ENCODE measurements at regions not wholly inside any gene's neighbourhood (a gene's known extent, or its start where the extent isn't known, plus 50 kb on each side); places are given as distances from the start of the nearest gene placed in this dataset.

GRCh38 chr9:12538842-12539579 is 154.2 kb upstream of the TYRP1 start:
- H3K27ac ChIP-seq = no peak overlapping the region
- no peak overlapping the region for H3K4me3 ChIP-seq
- H3K9me3 ChIP-seq (ENCODE audit: low read depth) = no peaks in the 10 kb centered on the region
- DNase-seq (ENCODE audit: low spot score) = no peak
- TF ChIP-seq CTCF (IDR thresholded peaks at IDR 0.05; ENCODE audit: poor library complexity) = no peak
- TF ChIP-seq EZH2phosphoT487 (IDR thresholded peaks at IDR 0.05; ENCODE audit: low read depth, severe bottlenecking, unreplicated experiment) = no peak
- no peak for TF ChIP-seq EZH2 (IDR thresholded peaks at IDR 0.05; ENCODE audit: borderline replicate concordance)
- H3K36me3 ChIP-seq (replicated peaks; ENCODE audit: insufficient read depth, low read depth) = no peaks in the 10 kb centered on the region
- peak overlapping the region; percentile 21 for H3K4me2 ChIP-seq
- H3K4me1 ChIP-seq (ENCODE audit: insufficient read depth) = no peaks in the 10 kb centered on the region
- no peaks in the 10 kb centered on the region for H3K27me3 ChIP-seq
- 68% methylated on average over 13 of the region's 13 CpGs for WGBS (ENCODE audit: low lambda C conversion rate, missing lambda C conversion rate)
- H4K20me1 ChIP-seq (ENCODE audit: insufficient read depth, poor library complexity, severe bottlenecking) = no peaks in the 10 kb centered on the region
- H3K79me2 ChIP-seq = no peaks in the 10 kb centered on the region
- no peaks in the 10 kb centered on the region for H3K9me2 ChIP-seq (replicated peaks; ENCODE audit: insufficient read depth)
- H2AFZ ChIP-seq = no peak overlapping the region

DNA sequence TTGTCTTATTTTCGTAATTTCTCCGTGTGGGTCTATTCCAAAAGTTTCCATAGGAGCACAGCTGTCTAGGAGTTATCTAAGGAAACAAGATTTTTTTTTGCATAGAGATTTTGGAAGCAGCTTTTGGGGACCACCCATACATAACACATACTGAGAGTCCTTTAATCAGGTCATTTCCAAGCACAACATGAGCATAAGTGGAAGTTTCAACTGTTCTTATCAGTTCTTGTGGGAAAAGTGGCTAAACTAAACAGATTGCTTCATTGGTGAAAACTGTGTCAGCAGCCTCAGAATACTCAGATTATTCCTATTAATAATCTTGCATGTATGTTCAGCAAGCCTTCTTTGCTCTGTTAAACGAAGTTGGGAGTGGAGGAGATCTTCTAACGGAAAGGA is 153.6 kb upstream of the TYRP1 start:
- no peak for DNase-seq (ENCODE audit: low spot score)
- no peaks in the 10 kb centered on the region for H3K79me2 ChIP-seq
- H3K9me3 ChIP-seq (ENCODE audit: low read depth) = no peaks in the 10 kb centered on the region
- H2AFZ ChIP-seq = no peak overlapping the region
- H3K4me2 ChIP-seq = peak overlapping the region; percentile 21
- TF ChIP-seq EZH2 (IDR thresholded peaks at IDR 0.05; ENCODE audit: borderline replicate concordance) (no peak), CTCF (IDR thresholded peaks at IDR 0.05; ENCODE audit: poor library complexity) (no peak), EZH2phosphoT487 (IDR thresholded peaks at IDR 0.05; ENCODE audit: low read depth, severe bottlenecking, unreplicated experiment) (no peak)
- no peaks in the 10 kb centered on the region for H4K20me1 ChIP-seq (ENCODE audit: insufficient read depth, poor library complexity, severe bottlenecking)
- 80% methylated on average over 4 of the region's 4 CpGs for whole genome bisulfite sequencing (ENCODE audit: low lambda C conversion rate, missing lambda C conversion rate)
- no peak overlapping the region for H3K4me3 ChIP-seq
- H3K36me3 ChIP-seq (replicated peaks; ENCODE audit: insufficient read depth, low read depth) = no peaks in the 10 kb centered on the region
- H3K27ac ChIP-seq = no peak overlapping the region
- no peaks in the 10 kb centered on the region for H3K4me1 ChIP-seq (ENCODE audit: insufficient read depth)
- H3K9me2 ChIP-seq (replicated peaks; ENCODE audit: insufficient read depth) = no peaks in the 10 kb centered on the region
- no peaks in the 10 kb centered on the region for H3K27me3 ChIP-seq

DNA sequence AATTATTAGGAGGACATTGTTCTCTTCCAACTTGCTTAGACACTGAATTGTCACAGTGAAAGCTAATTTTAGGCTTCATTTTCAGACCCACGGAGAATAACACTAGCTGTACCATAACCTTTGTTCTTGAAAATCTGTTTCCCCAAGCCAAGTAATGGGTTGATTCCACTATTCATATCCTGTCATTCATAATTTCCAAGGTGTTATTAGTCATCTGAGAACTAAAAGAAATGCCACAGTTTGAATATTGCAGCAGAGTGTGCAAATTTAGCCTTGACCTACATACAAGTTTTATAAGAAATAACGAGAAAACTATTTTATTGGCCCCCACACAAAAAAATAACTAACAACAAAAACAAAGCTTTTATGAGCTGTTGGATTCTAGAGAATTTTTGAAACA is 148.5 kb upstream of the TYRP1 start:
- Histone ChIP-seq H3K9me3 (ENCODE audit: low read depth) (no peaks in the 10 kb centered on the region), H3K4me2 (no peak overlapping the region), H4K20me1 (ENCODE audit: insufficient read depth, poor library complexity, severe bottlenecking) (no peaks in the 10 kb centered on the region), H3K9me2 (replicated peaks; ENCODE audit: insufficient read depth) (no peaks in the 10 kb centered on the region), H3K36me3 (replicated peaks; ENCODE audit: insufficient read depth, low read depth) (no peaks in the 10 kb centered on the region), H3K4me1 (ENCODE audit: insufficient read depth) (no peaks in the 10 kb centered on the region), H3K27ac (no peak overlapping the region), H3K79me2 (no peaks in the 10 kb centered on the region), H3K4me3 (no peak overlapping the region), H2AFZ (no peak overlapping the region), H3K27me3 (no peaks in the 10 kb centered on the region)
- no peak for DNase-seq (ENCODE audit: low spot score)
- WGBS (ENCODE audit: low lambda C conversion rate, missing lambda C conversion rate) = 82% methylated on average over 2 of the region's 2 CpGs
- no peak for TF ChIP-seq EZH2phosphoT487 (IDR thresholded peaks at IDR 0.05; ENCODE audit: low read depth, severe bottlenecking, unreplicated experiment)
- no peak for TF ChIP-seq EZH2 (IDR thresholded peaks at IDR 0.05; ENCODE audit: borderline replicate concordance)
- no peak for TF ChIP-seq CTCF (IDR thresholded peaks at IDR 0.05; ENCODE audit: poor library complexity)

Measured in hepatocyte (in vitro differentiated cells).